ENCODE measurements at regions not wholly inside any gene's neighbourhood (a gene's known extent, or its start where the extent isn't known, plus 50 kb on each side); places are given as distances from the start of the nearest gene placed in this dataset.

GRCh38 chr3:176439729-176440128 is 757.6 kb downstream of the TBL1XR1 start:
- 80 to 83% methylated on average over 2 of the region's 2 CpGs for WGBS, 2 donors
- intact Hi-C loops (cut with DNase I), result no loop called here
- no peak for TF ChIP-seq CTCF (IDR thresholded peaks at IDR 0.05)
- no peak for TF ChIP-seq POLR2A (IDR thresholded peaks at IDR 0.05)

DNA sequence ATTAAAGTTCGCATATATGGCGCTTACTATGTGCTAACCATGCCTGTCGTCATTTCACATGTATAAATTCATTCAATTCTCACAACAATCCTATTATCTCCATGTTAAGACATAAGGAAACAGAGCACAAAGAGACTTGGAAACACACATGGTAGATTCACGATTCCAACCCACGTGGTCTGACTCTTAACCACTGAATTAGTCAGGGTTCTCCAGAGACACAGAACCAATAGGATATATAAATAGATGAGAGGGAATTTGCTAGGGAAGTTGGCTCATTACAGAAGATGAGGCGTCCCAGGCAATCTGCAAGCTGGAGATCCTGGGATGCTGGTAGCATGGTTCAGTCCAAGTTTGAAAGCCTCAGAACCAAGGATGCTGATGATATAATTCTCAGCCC is 765.3 kb downstream of the TBL1XR1 start:
- Histone ChIP-seq H3K9me3 (no peaks in the 10 kb centered on the region), H3K36me3 (no peaks in the 10 kb centered on the region), H3K27ac (no peak overlapping the region), H3K27me3 (no peaks in the 10 kb centered on the region), H3K4me3 (replicated peaks in 1 of 3) (no peak overlapping the region), H3K4me1 (no peaks in the 10 kb centered on the region)
- TF ChIP-seq CTCF (IDR thresholded peaks at IDR 0.05) (no peak), POLR2A (IDR thresholded peaks at IDR 0.05) (no peak)
- DNase-seq, result no peak
- WGBS, 2 donors, result 71 to 74% methylated on average over 6 of the region's 6 CpGs
- intact Hi-C loops (cut with DNase I), result no loop called here

More at GRCh38 chr3:176439729-176440128, 757.6 kb downstream of the TBL1XR1 start:
- no peaks in the 10 kb centered on the region for H3K27me3 ChIP-seq
- H3K4me3 ChIP-seq (replicated peaks in 1 of 3), result no peak overlapping the region
- no peaks in the 10 kb centered on the region for H3K4me1 ChIP-seq
- H3K36me3 ChIP-seq, result no peaks in the 10 kb centered on the region
- no peaks in the 10 kb centered on the region for H3K9me3 ChIP-seq
- no peak for DNase-seq
- no peak overlapping the region for H3K27ac ChIP-seq

DNA sequence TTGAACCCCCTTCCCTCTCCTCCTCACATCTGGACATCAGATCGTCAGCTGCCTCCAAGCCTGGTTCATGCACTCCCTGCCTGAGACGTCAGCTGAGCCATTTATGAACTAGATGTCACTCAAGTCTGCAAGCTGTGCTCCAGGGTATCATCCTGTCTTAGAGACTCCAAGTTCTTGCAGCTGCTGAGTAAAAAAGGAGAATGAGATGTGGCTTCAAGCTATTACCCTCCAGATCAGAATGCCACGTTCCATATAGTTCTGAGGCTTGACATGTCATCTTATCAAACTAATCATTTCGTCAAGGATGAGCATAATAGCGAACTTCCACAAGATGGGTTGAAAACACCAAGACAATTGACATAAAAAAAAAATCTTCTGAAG is 766.3 kb downstream of the TBL1XR1 start:
- no peak overlapping the region for H3K27ac ChIP-seq
- no peak for DNase-seq
- TF ChIP-seq CTCF (IDR thresholded peaks at IDR 0.05) (no peak), POLR2A (IDR thresholded peaks at IDR 0.05) (no peak)
- no peaks in the 10 kb centered on the region for H3K27me3 ChIP-seq
- H3K4me3 ChIP-seq (replicated peaks in 1 of 3), result no peak overlapping the region
- H3K9me3 ChIP-seq, result no peaks in the 10 kb centered on the region
- H3K36me3 ChIP-seq, result no peaks in the 10 kb centered on the region
- no peaks in the 10 kb centered on the region for H3K4me1 ChIP-seq
- 64 to 66% methylated on average over 5 of the region's 5 CpGs for WGBS, 2 donors
- intact Hi-C loops (cut with DNase I), result no loop called here

DNA sequence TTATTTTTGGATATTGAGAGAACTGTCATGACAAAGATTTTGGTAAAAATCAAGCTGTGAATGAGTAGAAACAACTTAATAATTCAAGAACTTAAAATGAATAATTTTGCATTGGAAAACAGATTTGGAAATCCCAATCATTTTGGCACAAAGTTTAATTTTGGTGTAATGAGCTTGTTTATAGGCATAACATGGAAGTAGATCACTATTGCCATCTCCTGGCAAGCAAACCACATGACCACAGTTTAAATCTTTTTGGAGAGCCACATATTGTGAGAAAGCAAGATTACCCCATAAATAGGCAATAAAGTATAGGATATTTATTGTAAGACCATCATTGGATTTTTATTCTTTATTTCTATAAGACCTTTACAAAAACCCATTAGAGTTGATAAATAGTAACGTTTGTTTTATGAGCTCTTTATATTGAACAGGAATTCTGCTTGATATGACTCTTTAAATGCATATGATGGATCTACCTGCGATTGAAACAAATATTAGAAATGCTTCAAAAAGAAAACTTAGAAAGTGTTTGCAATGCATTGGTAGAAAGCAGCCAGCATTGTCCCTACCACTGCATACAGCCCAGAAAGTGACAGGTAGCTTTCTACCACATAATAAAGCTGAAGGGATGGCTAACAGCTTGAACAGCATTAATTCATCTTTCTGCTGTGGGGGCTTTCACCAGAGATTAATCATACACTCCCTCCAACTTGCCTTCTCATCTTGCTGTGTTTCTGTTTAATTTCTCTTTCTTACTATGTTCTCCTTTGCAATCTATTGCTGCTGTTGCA is 766.8 kb downstream of the TBL1XR1 start:
- Histone ChIP-seq H3K27ac (no peak overlapping the region), H3K4me3 (replicated peaks in 1 of 3) (no peak overlapping the region), H3K27me3 (no peaks in the 10 kb centered on the region), H3K36me3 (no peaks in the 10 kb centered on the region), H3K4me1 (no peaks in the 10 kb centered on the region), H3K9me3 (no peaks in the 10 kb centered on the region)
- 51 to 52% methylated on average over 2 of the region's 2 CpGs for WGBS, 2 donors
- TF ChIP-seq CTCF (IDR thresholded peaks at IDR 0.05) (peak in 4 of 6 experiments; percentile 17 to 75 (median 71)), POLR2A (IDR thresholded peaks at IDR 0.05) (no peak)
- DNase-seq, result peak in 1 of 2 donors; percentile 13
- intact Hi-C loops (cut with DNase I), result no loop called here

GRCh38 chr3:176428552-176428951 is 768.7 kb downstream of the TBL1XR1 start:
- Histone ChIP-seq H3K9me3 (no peaks in the 10 kb centered on the region), H3K27me3 (no peaks in the 10 kb centered on the region), H3K36me3 (no peaks in the 10 kb centered on the region), H3K4me1 (no peaks in the 10 kb centered on the region), H3K4me3 (replicated peaks in 1 of 3) (no peak overlapping the region), H3K27ac (no peak overlapping the region)
- no peak for TF ChIP-seq POLR2A (IDR thresholded peaks at IDR 0.05)
- TF ChIP-seq CTCF (IDR thresholded peaks at IDR 0.05), result no peak
- 57 to 64% methylated on average over 4 of the region's 4 CpGs for WGBS, 2 donors
- intact Hi-C loops (cut with DNase I), result no loop called here
- DNase-seq, result no peak

Measured in thyroid gland (tissue), 4 donors.